ENCODE measurements at regions not wholly inside any gene's neighbourhood (a gene's known extent, or its start where the extent isn't known, plus 50 kb on each side); places are given as distances from the start of the nearest gene placed in this dataset.

GRCh38 chr6:150673720-150674346 lies 74.1 kb downstream of the PLEKHG1 start:
- TF ChIP-seq POLR2AphosphoS5 (IDR thresholded peaks at IDR 0.05) (no peak), POLR2A (IDR thresholded peaks at IDR 0.05) (no peak), CTCF (IDR thresholded peaks at IDR 0.05) (no peak)
- Histone ChIP-seq H3K9me3 (no peaks in the 10 kb centered on the region), H3K27ac (no peak overlapping the region), H3K4me3 (no peak overlapping the region), H3K27me3 (replicated peaks; ENCODE audit: insufficient read depth) (no peaks in the 10 kb centered on the region), H3K36me3 (no peaks in the 10 kb centered on the region), H3K4me1 (replicated peaks) (no peaks in the 10 kb centered on the region)
- intact Hi-C loops (cut with DNase I) = no loop called here
- no peak for DNase-seq (ENCODE audit: low spot score)
- WGBS = 88% methylated on average over 9 of the region's 9 CpGs

GRCh38 chr6:150676344-150676743 lies 76.7 kb downstream of the PLEKHG1 start:
- no peak for TF ChIP-seq CTCF (IDR thresholded peaks at IDR 0.05)
- TF ChIP-seq POLR2A (IDR thresholded peaks at IDR 0.05) = no peak
- TF ChIP-seq POLR2AphosphoS5 (IDR thresholded peaks at IDR 0.05) = no peak
- DNase-seq (ENCODE audit: low spot score) = no peak
- Histone ChIP-seq H3K4me1 (replicated peaks) (no peaks in the 10 kb centered on the region), H3K4me3 (no peak overlapping the region), H3K27me3 (replicated peaks; ENCODE audit: insufficient read depth) (no peaks in the 10 kb centered on the region), H3K36me3 (no peaks in the 10 kb centered on the region), H3K27ac (no peak overlapping the region), H3K9me3 (no peaks in the 10 kb centered on the region)
- intact Hi-C loops (cut with DNase I) = no loop called here
- WGBS = 81% methylated on average over 4 of the region's 4 CpGs

GRCh38 chr6:150676772-150677171 lies 77.1 kb downstream of the PLEKHG1 start:
- no peaks in the 10 kb centered on the region for H3K9me3 ChIP-seq
- H3K27me3 ChIP-seq (replicated peaks; ENCODE audit: insufficient read depth) = no peaks in the 10 kb centered on the region
- 98% methylated on average over 2 of the region's 2 CpGs for WGBS
- no peaks in the 10 kb centered on the region for H3K36me3 ChIP-seq
- H3K4me3 ChIP-seq = no peak overlapping the region
- no peaks in the 10 kb centered on the region for H3K4me1 ChIP-seq (replicated peaks)
- no peak overlapping the region for H3K27ac ChIP-seq
- TF ChIP-seq CTCF (IDR thresholded peaks at IDR 0.05) = no peak
- TF ChIP-seq POLR2AphosphoS5 (IDR thresholded peaks at IDR 0.05) = no peak
- no peak for TF ChIP-seq POLR2A (IDR thresholded peaks at IDR 0.05)
- intact Hi-C loops (cut with DNase I) = no loop called here
- DNase-seq (ENCODE audit: low spot score) = no peak

- 95% methylated on average over 5 of the region's 5 CpGs for WGBS
- Histone ChIP-seq H3K36me3 (no peaks in the 10 kb centered on the region), H3K27ac (no peak overlapping the region), H3K4me3 (no peak overlapping the region), H3K4me1 (replicated peaks) (no peaks in the 10 kb centered on the region), H3K27me3 (replicated peaks; ENCODE audit: insufficient read depth) (no peaks in the 10 kb centered on the region), H3K9me3 (no peaks in the 10 kb centered on the region)
- DNase-seq (ENCODE audit: low spot score) = no peak
- no peak for TF ChIP-seq POLR2AphosphoS5 (IDR thresholded peaks at IDR 0.05)
- TF ChIP-seq POLR2A (IDR thresholded peaks at IDR 0.05) = no peak
- no peak for TF ChIP-seq CTCF (IDR thresholded peaks at IDR 0.05)
- intact Hi-C loops (cut with DNase I) = no loop called here
Observed at GRCh38 chr6:150680510-150680909, 80.8 kb downstream of the PLEKHG1 start.

GRCh38 chr6:150681578-150682395 lies 82.1 kb downstream of the PLEKHG1 start:
- H3K9me3 ChIP-seq = no peaks in the 10 kb centered on the region
- intact Hi-C loops (cut with DNase I) = no loop called here
- TF ChIP-seq POLR2A (IDR thresholded peaks at IDR 0.05) (no peak), POLR2AphosphoS5 (IDR thresholded peaks at IDR 0.05) (no peak)
- H3K4me1 ChIP-seq (replicated peaks) = no peaks in the 10 kb centered on the region
- no peak for DNase-seq (ENCODE audit: low spot score)
- no peaks in the 10 kb centered on the region for H3K36me3 ChIP-seq
- no peak overlapping the region for H3K27ac ChIP-seq
- no peak overlapping the region for H3K4me3 ChIP-seq
- no peaks in the 10 kb centered on the region for H3K27me3 ChIP-seq (replicated peaks; ENCODE audit: insufficient read depth)
- 73% methylated on average over 11 of the region's 11 CpGs for WGBS
